ENCODE measurements at regions not wholly inside any gene's neighbourhood (a gene's known extent, or its start where the extent isn't known, plus 50 kb on each side); places are given as distances from the start of the nearest gene placed in this dataset.

- Histone ChIP-seq H4K20me1 (ENCODE audit: control insufficient read depth, extremely low read depth, insufficient read depth, low read length) (no peaks in the 10 kb centered on the region), H3K27ac (ENCODE audit: control insufficient read depth, insufficient read depth, low read length) (no peak overlapping the region), H2AFZ (ENCODE audit: control insufficient read depth, low read length) (no peak overlapping the region), H3K9ac (ENCODE audit: control insufficient read depth, extremely low read depth, insufficient read depth, low read length) (no peak overlapping the region), H3K4me2 (ENCODE audit: control insufficient read depth, extremely low read depth, insufficient read depth, low read depth, low read length) (no peak overlapping the region), H3K9me3 (ENCODE audit: control insufficient read depth, low read depth, low read length) (no peaks in the 10 kb centered on the region), H3K9me1 (ENCODE audit: control insufficient read depth, extremely low read depth, insufficient read depth, low read length) (no peaks in the 10 kb centered on the region), H3K27me3 (ENCODE audit: control insufficient read depth, extremely low read depth, insufficient read depth, low read length) (peaks cover 17% of the 10 kb centered on the region), H3K36me3 (ENCODE audit: control insufficient read depth in 2 of 2, extremely low read depth in 1 of 2, insufficient read depth in 2 of 2, low read length in 2 of 2) (no peaks in the 10 kb centered on the region), H3K79me2 (ENCODE audit: control insufficient read depth, insufficient read depth, low read length) (no peaks in the 10 kb centered on the region), H3K4me3 (ENCODE audit: control insufficient read depth in 2 of 3, extremely low read depth in 1 of 3, insufficient read depth in 2 of 3, low read depth in 1 of 3, low read length in 3 of 3) (no peak overlapping the region), H3K4me1 (ENCODE audit: control insufficient read depth, extremely low read depth, insufficient read depth, low read length) (no peaks in the 10 kb centered on the region)
- DNase-seq (ENCODE audit: low read depth, low spot score): no peak
- no peak for TF ChIP-seq EZH2 (IDR thresholded peaks at IDR 0.05; ENCODE audit: low read length)
- TF ChIP-seq CTCF (optimal IDR thresholded peaks at IDR 0.05 in 1 of 3, IDR thresholded peaks at IDR 0.05 in 1 of 3, conservative IDR thresholded peaks at IDR 0.05 in 1 of 3; ENCODE audit: extremely low read depth in 1 of 3, insufficient read depth in 2 of 3, low read length in 3 of 3): no peak
- peak; percentile 34 for FAIRE-seq
- dilution Hi-C loops (cut with MboI; ENCODE audit: extremely low pct_ligation_motif_present, low sequenced_read_pairs): no loop called here
These were observed 696.1 kb downstream of the MATN1 start for GRCh38 chr1:30027247-30027646.

GRCh38 chr1:30024411-30025195 is 698.8 kb downstream of the MATN1 start:
- dilution Hi-C loops (cut with MboI; ENCODE audit: extremely low pct_ligation_motif_present, low sequenced_read_pairs): no loop called here

More at GRCh38 chr1:30024411-30025195, 698.8 kb downstream of the MATN1 start:
- Histone ChIP-seq H3K9ac (ENCODE audit: control insufficient read depth, extremely low read depth, insufficient read depth, low read length) (no peak overlapping the region), H3K79me2 (ENCODE audit: control insufficient read depth, insufficient read depth, low read length) (no peaks in the 10 kb centered on the region), H4K20me1 (ENCODE audit: control insufficient read depth, extremely low read depth, insufficient read depth, low read length) (no peaks in the 10 kb centered on the region), H3K4me3 (ENCODE audit: control insufficient read depth in 2 of 3, extremely low read depth in 1 of 3, insufficient read depth in 2 of 3, low read depth in 1 of 3, low read length in 3 of 3) (no peak overlapping the region), H3K4me1 (ENCODE audit: control insufficient read depth, extremely low read depth, insufficient read depth, low read length) (no peaks in the 10 kb centered on the region), H3K9me1 (ENCODE audit: control insufficient read depth, extremely low read depth, insufficient read depth, low read length) (no peaks in the 10 kb centered on the region), H3K4me2 (ENCODE audit: control insufficient read depth, extremely low read depth, insufficient read depth, low read depth, low read length) (no peak overlapping the region), H3K27ac (ENCODE audit: control insufficient read depth, insufficient read depth, low read length) (no peak overlapping the region), H2AFZ (ENCODE audit: control insufficient read depth, low read length) (no peak overlapping the region), H3K27me3 (ENCODE audit: control insufficient read depth, extremely low read depth, insufficient read depth, low read length) (peaks cover 17% of the 10 kb centered on the region), H3K9me3 (ENCODE audit: control insufficient read depth, low read depth, low read length) (no peaks in the 10 kb centered on the region), H3K36me3 (ENCODE audit: control insufficient read depth in 2 of 2, extremely low read depth in 1 of 2, insufficient read depth in 2 of 2, low read length in 2 of 2) (no peaks in the 10 kb centered on the region)
- TF ChIP-seq CTCF (optimal IDR thresholded peaks at IDR 0.05 in 1 of 3, IDR thresholded peaks at IDR 0.05 in 1 of 3, conservative IDR thresholded peaks at IDR 0.05 in 1 of 3; ENCODE audit: extremely low read depth in 1 of 3, insufficient read depth in 2 of 3, low read length in 3 of 3) (no peak), EZH2 (IDR thresholded peaks at IDR 0.05; ENCODE audit: low read length) (no peak)
- FAIRE-seq: no peak
- DNase-seq (ENCODE audit: low read depth, low spot score): no peak

Measured in keratinocyte (primary cell).